ENCODE measurements at regions not wholly inside any gene's neighbourhood (a gene's known extent, or its start where the extent isn't known, plus 50 kb on each side); places are given as distances from the start of the nearest gene placed in this dataset.

- no peak overlapping the region for H3K4me2 ChIP-seq (ENCODE audit: low read length)
- no peak overlapping the region for H3K27ac ChIP-seq (ENCODE audit: low read depth, low read length, poor library complexity, severe bottlenecking)
- no peak for TF ChIP-seq EZH2phosphoT487 (IDR thresholded peaks at IDR 0.05; ENCODE audit: borderline replicate concordance, low read depth, low read length)
- no peak for TF ChIP-seq CTCF (conservative IDR thresholded peaks at IDR 0.05; ENCODE audit: low read length)
- intact Hi-C loops (cut with micrococcal nuclease; ENCODE audit: unreplicated experiment) = no loop called here
- ChIA-PET POLR2A (interaction anchor here (0.6 to 0.8 kb wide), 2 partner anchors 12 to 127 kb away, joined by 3 read pairs; no protein-coding TSS in a partner anchor), CTCF (ENCODE audit: unreplicated experiment) (no interaction called here)
- BruUV-seq (replicated peaks) = no TSS peak
- H4K20me1 ChIP-seq (ENCODE audit: insufficient read depth, low read length) = 0 out of 2 replicates have a peak, but pooled peaks cover 7% of the 10 kb centered on the region
- H3K4me3 ChIP-seq (ENCODE audit: low read depth, low read length, poor library complexity, severe bottlenecking) = no peak overlapping the region
- H3K79me2 ChIP-seq (ENCODE audit: insufficient read depth, low read depth, low read length) = no peaks in the 10 kb centered on the region
- H3K4me1 ChIP-seq (ENCODE audit: insufficient read depth, low read length, poor library complexity, severe bottlenecking) = peaks cover 7% of the 10 kb centered on the region
- H2AFZ ChIP-seq (ENCODE audit: low read length) = no peak overlapping the region
- H3K9me2 ChIP-seq (ENCODE audit: insufficient read depth, low read length) = no peaks in the 10 kb centered on the region
- H3K36me3 ChIP-seq (ENCODE audit: insufficient read depth, low read length) = peaks cover 4% of the 10 kb centered on the region; the same call in 1 of the 2 replicates
- H3K9me3 ChIP-seq (ENCODE audit: low read length) = no peaks in the 10 kb centered on the region
- no peak for DNase-seq (ENCODE audit: low spot score)
Observed at GRCh38 chr14:71483154-71483553, 449.1 kb upstream of the RGS6 start.

- no TSS peak for BruUV-seq (replicated peaks)
- H3K9me2 ChIP-seq (ENCODE audit: insufficient read depth, low read length) = no peaks in the 10 kb centered on the region
- ChIA-PET CTCF (ENCODE audit: unreplicated experiment) (no interaction called here), POLR2A (interaction anchor here (0.6 to 1.3 kb wide), 3 partner anchors 12 to 271 kb away, joined by 3 read pairs; no protein-coding TSS in a partner anchor)
- H3K36me3 ChIP-seq (ENCODE audit: insufficient read depth, low read length) = peaks cover 4% of the 10 kb centered on the region; the same call in 1 of the 2 replicates
- H3K4me1 ChIP-seq (ENCODE audit: insufficient read depth, low read length, poor library complexity, severe bottlenecking) = no peaks in the 10 kb centered on the region
- H3K4me3 ChIP-seq (ENCODE audit: low read depth, low read length, poor library complexity, severe bottlenecking) = no peak overlapping the region
- no peak overlapping the region for H3K4me2 ChIP-seq (ENCODE audit: low read length)
- intact Hi-C loops (cut with micrococcal nuclease; ENCODE audit: unreplicated experiment) = no loop called here
- no peak overlapping the region for H3K27ac ChIP-seq (ENCODE audit: low read depth, low read length, poor library complexity, severe bottlenecking)
- H2AFZ ChIP-seq (ENCODE audit: low read length) = no peak overlapping the region
- no peaks in the 10 kb centered on the region for H3K79me2 ChIP-seq (ENCODE audit: insufficient read depth, low read depth, low read length)
- TF ChIP-seq EZH2phosphoT487 (IDR thresholded peaks at IDR 0.05; ENCODE audit: borderline replicate concordance, low read depth, low read length) = no peak
- no peak for TF ChIP-seq CTCF (conservative IDR thresholded peaks at IDR 0.05; ENCODE audit: low read length)
- no peak for DNase-seq (ENCODE audit: low spot score)
- no peaks in the 10 kb centered on the region for H3K9me3 ChIP-seq (ENCODE audit: low read length)
- H4K20me1 ChIP-seq (ENCODE audit: insufficient read depth, low read length) = 0 out of 2 replicates have a peak, but pooled peaks cover 7% of the 10 kb centered on the region
Observed at GRCh38 chr14:71485833-71486232, 446.4 kb upstream of the RGS6 start.

- CTCF ChIA-PET (ENCODE audit: unreplicated experiment) = no interaction called here
- TF ChIP-seq CTCF (conservative IDR thresholded peaks at IDR 0.05; ENCODE audit: low read length) (no peak), EZH2phosphoT487 (IDR thresholded peaks at IDR 0.05; ENCODE audit: borderline replicate concordance, low read depth, low read length) (no peak)
- no peak for DNase-seq (ENCODE audit: low spot score)
- intact Hi-C loops (cut with micrococcal nuclease; ENCODE audit: unreplicated experiment) = no loop called here
- Histone ChIP-seq H3K4me3 (ENCODE audit: low read depth, low read length, poor library complexity, severe bottlenecking) (no peak overlapping the region), H4K20me1 (ENCODE audit: insufficient read depth, low read length) (0 out of 2 replicates have a peak, but pooled peaks cover 7% of the 10 kb centered on the region), H2AFZ (ENCODE audit: low read length) (no peak overlapping the region), H3K9me2 (ENCODE audit: insufficient read depth, low read length) (no peaks in the 10 kb centered on the region), H3K9me3 (ENCODE audit: low read length) (no peaks in the 10 kb centered on the region), H3K27ac (ENCODE audit: low read depth, low read length, poor library complexity, severe bottlenecking) (no peak overlapping the region), H3K4me2 (ENCODE audit: low read length) (no peak overlapping the region), H3K79me2 (ENCODE audit: insufficient read depth, low read depth, low read length) (no peaks in the 10 kb centered on the region), H3K36me3 (ENCODE audit: insufficient read depth, low read length) (peaks cover 4% of the 10 kb centered on the region; the same call in 1 of the 2 replicates), H3K4me1 (ENCODE audit: insufficient read depth, low read length, poor library complexity, severe bottlenecking) (no peaks in the 10 kb centered on the region)
- POLR2A ChIA-PET = interaction anchor here (0.6 to 1.3 kb wide), 4 partner anchors 10 to 271 kb away, joined by 3 read pairs; no protein-coding TSS in a partner anchor
- BruUV-seq (replicated peaks) = no TSS peak
Observed at GRCh38 chr14:71486279-71486678, 445.9 kb upstream of the RGS6 start.
